Body of pancreas (tissue), 4 donors: ENCODE measurements at regions not wholly inside any gene's neighbourhood (a gene's known extent, or its start where the extent isn't known, plus 50 kb on each side); places are given as distances from the start of the nearest gene placed in this dataset.
A peak's percentile ranks its signal among the peaks of the same experiment; 100 is the strongest.

Experiments used
- ATAC-seq: fragments of 150-250 bp; one replicate; pipeline ENCODE4 v1.9.1; 2016
- DNase-seq, 4 donors: peaks; one replicate each; pipeline ENCODE4 v3.0.0-alpha.2; 2019
- H3K27ac ChIP-seq, 4 donors: fragments of 200-600 bp; sonication (generic); 1 replicate in 3 of 4; 2 replicates in 1 of 4; pipeline versions ENCODE4 v1.5.1 to v1.6.1; 2016 to 2019; ENCODE audit warnings: mild to moderate bottlenecking in 1 of 4, mixed read lengths in 1 of 4, moderate library complexity in 1 of 4
- H3K27me3 ChIP-seq, 2 donors: fragments of 200-600 bp; sonication (generic); one replicate each; pipeline ENCODE4 v1.6.0; 2016; ENCODE audit warnings: mild to moderate bottlenecking in 1 of 2
- H3K36me3 ChIP-seq, 2 donors: fragments of 200-600 bp; sonication (generic); replicated peaks in 1 of 2; 2 replicates each; pipeline ENCODE4 v1.5.1; 2016; ENCODE audit warnings: low read depth in 2 of 2; ENCODE audit not compliant: insufficient read depth in 1 of 2
- H3K4me1 ChIP-seq: fragments of 200-600 bp; sonication (generic); one replicate; pipeline ENCODE4 v1.6.0; 2016
- H3K4me3 ChIP-seq, 2 donors: fragments of 200-600 bp; sonication (generic); 1 replicate in 1 of 2; 2 replicates in 1 of 2; pipeline ENCODE4 v1.5.1; 2016 to 2019
- H3K9me3 ChIP-seq, 3 donors: fragments of 200-600 bp; sonication (generic); 1 replicate in 2 of 3; 2 replicates in 1 of 3; pipeline ENCODE4 v1.5.1; 2016
- CTCF ChIP-seq, 7 experiments: fragments of 450-650 bp in 4 of 7; fragments of 200-600 bp in 3 of 7; sonication (generic) in 3 of 7; IDR thresholded peaks; one replicate each; pipeline ENCODE4 v1.5.1; 2016 to 2019; ENCODE audit warnings: antibody characterized with exemption in 7 of 7
- POLR2A ChIP-seq, 3 donors: fragments of 450-650 bp; IDR thresholded peaks; one replicate each; pipeline ENCODE4 v1.6.1; 2016; ENCODE audit warnings: antibody characterized with exemption in 3 of 3, mild to moderate bottlenecking in 2 of 3
- WGBS, 2 donors: methylation state at CpG; one replicate each; pipeline ENCODE4 v1.1.5; 2017; 5-methylcytosine and 5-hydroxymethylcytosine counted together
- intact Hi-C: fragments of 100-400 bp; cut with DNase I; formaldehyde crosslinking; loops from one replicate; pipeline ENCODE4 v1.15.1; 2023

- H3K27ac ChIP-seq, result peak overlapping the region in 2 of 4 donors; percentile 53 to 68
- intact Hi-C loops, result loop anchor here (10.0 kb wide), 1 partner anchor 533 kb away; no protein-coding TSS in a partner anchor
- peak in 1 of 4 donors; percentile 23 for DNase-seq
- peaks cover 5% of the 10 kb centered on the region for H3K4me1 ChIP-seq
- H3K9me3 ChIP-seq, result no peaks in the 10 kb centered on the region
- H3K36me3 ChIP-seq, result no peaks in the 10 kb centered on the region
- 7 to 35% methylated on average over 12 to 21 of the region's 29 CpGs for WGBS, 2 donors
- H3K27me3 ChIP-seq, result no peaks in the 10 kb centered on the region
- TF ChIP-seq CTCF (IDR thresholded peaks at IDR 0.05) (no peak), POLR2A (IDR thresholded peaks at IDR 0.05) (no peak)
- peak; percentile 13 for ATAC-seq
- no peak overlapping the region for H3K4me3 ChIP-seq
Observed at GRCh38 chrX:40267334-40268187, 169.8 kb upstream of the BCOR start.

GRCh38 chrX:40266490-40267333 is 169.0 kb upstream of the BCOR start:
- H3K4me3 ChIP-seq, result peak overlapping the region in 1 of 2 donors; percentile 27
- H3K4me1 ChIP-seq, result peaks cover 5% of the 10 kb centered on the region
- no peaks in the 10 kb centered on the region for H3K36me3 ChIP-seq
- peak; percentile 66 to 73 (median 71) for DNase-seq
- 5 to 13% methylated on average over 8 to 33 of the region's 42 CpGs for WGBS, 2 donors
- intact Hi-C loops, result loop anchor here (10.0 kb wide), 1 partner anchor 532 kb away; no protein-coding TSS in a partner anchor
- H3K27me3 ChIP-seq, result no peaks in the 10 kb centered on the region
- peak; percentile 88 for ATAC-seq
- H3K27ac ChIP-seq, result peak overlapping the region in 2 of 4 donors; percentile 53 to 68
- TF ChIP-seq CTCF (IDR thresholded peaks at IDR 0.05) (peak; percentile 45 to 77 (median 72)), POLR2A (IDR thresholded peaks at IDR 0.05) (peak in 1 of 3 donors; percentile 13)
- no peaks in the 10 kb centered on the region for H3K9me3 ChIP-seq

GRCh38 chrX:40265936-40266335 is 168.2 kb upstream of the BCOR start:
- Histone ChIP-seq H3K27me3 (no peaks in the 10 kb centered on the region), H3K36me3 (no peaks in the 10 kb centered on the region), H3K27ac (no peak overlapping the region), H3K4me1 (peaks cover 5% of the 10 kb centered on the region), H3K4me3 (no peak overlapping the region), H3K9me3 (no peaks in the 10 kb centered on the region)
- no peak for DNase-seq
- TF ChIP-seq CTCF (IDR thresholded peaks at IDR 0.05), result no peak
- no peak for TF ChIP-seq POLR2A (IDR thresholded peaks at IDR 0.05)
- intact Hi-C loops, result loop anchor here (10.0 kb wide), 1 partner anchor 531 kb away; no protein-coding TSS in a partner anchor
- no peak for ATAC-seq
- 41 to 58% methylated on average over 4 to 7 of the region's 7 CpGs for WGBS, 2 donors

GRCh38 chrX:40263014-40263560 is 165.3 kb upstream of the BCOR start:
- Histone ChIP-seq H3K36me3 (no peaks in the 10 kb centered on the region), H3K9me3 (no peaks in the 10 kb centered on the region), H3K4me1 (peaks cover 5% of the 10 kb centered on the region), H3K27ac (peak overlapping the region in 2 of 4 donors; percentile 41 to 50), H3K27me3 (no peaks in the 10 kb centered on the region), H3K4me3 (no peak overlapping the region)
- intact Hi-C loops, result loop anchor here (10.0 kb wide), 1 partner anchor 528 kb away; no protein-coding TSS in a partner anchor
- TF ChIP-seq CTCF (IDR thresholded peaks at IDR 0.05) (peak in 1 of 7 experiments; percentile 3), POLR2A (IDR thresholded peaks at IDR 0.05) (no peak)
- DNase-seq (peak in 1 of 4 donors; percentile 26), ATAC-seq (no peak)
- WGBS, 2 donors, result 49 to 83% methylated on average over 1 to 7 of the region's 8 CpGs
